WTC11 (cell line): ENCODE measurements at regions not wholly inside any gene's neighbourhood (a gene's known extent, or its start where the extent isn't known, plus 50 kb on each side); places are given as distances from the start of the nearest gene placed in this dataset.

Source experiments
- ATAC-seq: fragments of 200-7000 bp; cut with Tn5 transposase; 2 replicates; pipeline ENCODE4 v1.10.0; 2021; ENCODE audit warnings: mild to moderate bottlenecking, moderate library complexity
- CTCF ChIA-PET: fragments of 300-600 bp; sonication (Branson Sonifier 250); formaldehyde crosslinking; loops from one replicate; lab custom pipeline; 2021; ENCODE audit warnings: antibody characterized with exemption; lab: Charles Lee
- POLR2A ChIA-PET: fragments of 350-600 bp; sonication (Branson Sonifier 250); formaldehyde crosslinking; loops from one replicate; lab custom pipeline; 2021; ENCODE audit warnings: antibody characterized with exemption; lab: Charles Lee
- DNase-seq: peaks from one replicate; pipeline ENCODE4 v3.0.0; 2021; ENCODE audit warnings: low spot score
- H3K27ac Mint-ChIP-seq: 2 replicates; pipeline ENCODE4 v1.8.0; 2021; ENCODE audit warnings: mixed read lengths
- H3K27me3 Mint-ChIP-seq: 2 replicates; pipeline ENCODE4 v1.8.0; 2021; ENCODE audit warnings: low read depth, mild to moderate bottlenecking, moderate library complexity, mixed read lengths
- H3K36me3 Mint-ChIP-seq: 2 replicates; pipeline ENCODE4 v1.8.0; 2021; ENCODE audit warnings: mixed read lengths
- H3K4me1 Mint-ChIP-seq: 2 replicates; pipeline ENCODE4 v1.8.0; 2022; ENCODE audit warnings: mixed read lengths
- H3K4me3 Mint-ChIP-seq: 2 replicates; pipeline ENCODE4 v1.8.0; 2021; ENCODE audit warnings: mild to moderate bottlenecking, moderate library complexity, mixed read lengths
- H3K9me3 Mint-ChIP-seq: 2 replicates; pipeline ENCODE4 v1.8.0; 2021; ENCODE audit warnings: mixed read lengths
- CBFB ChIP-seq: sonication (generic); formaldehyde crosslinking; IDR thresholded peaks from 2 replicates; pipeline ENCODE4 v1.8.1; 2022; ENCODE audit warnings: mild to moderate bottlenecking, low read depth, missing genetic modification reagents
- ESRRA ChIP-seq: sonication (generic); formaldehyde crosslinking; IDR thresholded peaks from 2 replicates; pipeline ENCODE4 v1.8.1; 2022; ENCODE audit warnings: mild to moderate bottlenecking, missing genetic modification reagents, borderline replicate concordance
- FOXK1 ChIP-seq: sonication (generic); formaldehyde crosslinking; IDR thresholded peaks from 2 replicates; pipeline ENCODE4 v1.8.0; 2022; ENCODE audit warnings: mild to moderate bottlenecking, moderate library complexity, missing genetic modification reagents
- GRHL2 ChIP-seq: fragments of 250-450 bp; sonication (Bioruptor Pico); IDR thresholded peaks from 2 replicates; pipeline ENCODE4 v1.8.0; 2022; ENCODE audit warnings: mild to moderate bottlenecking, moderate library complexity; ENCODE audit not compliant: insufficient replicate concordance, severe bottlenecking
- IRF2 ChIP-seq: sonication (generic); formaldehyde crosslinking; IDR thresholded peaks from 2 replicates; pipeline ENCODE4 v1.8.0; 2022; ENCODE audit warnings: low read depth, missing genetic modification reagents, borderline replicate concordance
- NFYB ChIP-seq: sonication (generic); formaldehyde crosslinking; conservative IDR thresholded peaks from 2 replicates; pipeline ENCODE4 v1.8.0; 2022; ENCODE audit warnings: low read depth, missing genetic modification reagents
- TEAD1 ChIP-seq: sonication (generic); formaldehyde crosslinking; IDR thresholded peaks from 2 replicates; pipeline ENCODE4 v1.8.0; 2022; ENCODE audit warnings: mild to moderate bottlenecking, missing genetic modification reagents
- TEAD4 ChIP-seq: sonication (generic); formaldehyde crosslinking; IDR thresholded peaks from 2 replicates; pipeline ENCODE4 v1.8.0; 2022; ENCODE audit warnings: mild to moderate bottlenecking, missing genetic modification reagents
- TP53 ChIP-seq: sonication (generic); formaldehyde crosslinking; IDR thresholded peaks from 2 replicates; pipeline ENCODE4 v1.8.1; 2023; ENCODE audit warnings: mild to moderate bottlenecking, missing genetic modification reagents
- ZNF121 ChIP-seq: sonication (generic); formaldehyde crosslinking; IDR thresholded peaks from 2 replicates; pipeline ENCODE4 v1.8.0; 2023; ENCODE audit warnings: missing genetic modification reagents
- ZNF232 ChIP-seq: sonication (generic); formaldehyde crosslinking; IDR thresholded peaks from 2 replicates; pipeline ENCODE4 v1.8.0; 2022; ENCODE audit warnings: mild to moderate bottlenecking, missing genetic modification reagents
- ZNF423 ChIP-seq: fragments of 250-450 bp; sonication (Bioruptor Pico); IDR thresholded peaks from 2 replicates; pipeline ENCODE4 v2.1.2; 2022; ENCODE audit warnings: mild to moderate bottlenecking, moderate library complexity
- ZNF671 ChIP-seq: fragments of 250-450 bp; sonication (Bioruptor Pico); IDR thresholded peaks from 2 replicates; pipeline ENCODE4 v1.8.0; 2021; ENCODE audit warnings: mild to moderate bottlenecking
- TF ChIP-seq, protein P1 (sequence below): fragments of 200-600 bp; IDR thresholded peaks from 2 replicates; pipeline ENCODE4 v1.8.0; 2022; ENCODE audit warnings: antibody characterized with exemption
- TF ChIP-seq, protein P2 (sequence below): sonication (generic); formaldehyde crosslinking; IDR thresholded peaks from 2 replicates; pipeline ENCODE4 v1.8.0; 2022; ENCODE audit warnings: mild to moderate bottlenecking, missing genetic modification reagents
- TF ChIP-seq, protein P3 (sequence below): fragments of 250-450 bp; sonication (Bioruptor Pico); IDR thresholded peaks from 2 replicates; pipeline ENCODE4 v1.9.0; 2021; ENCODE audit warnings: mild to moderate bottlenecking, borderline replicate concordance
- TF ChIP-seq, protein P4 (sequence below): sonication (generic); formaldehyde crosslinking; IDR thresholded peaks from 2 replicates; pipeline ENCODE4 v1.8.1; 2022; ENCODE audit warnings: mild to moderate bottlenecking, missing genetic modification reagents, moderate library complexity, borderline replicate concordance
- TF ChIP-seq, protein P5 (sequence below): sonication (generic); formaldehyde crosslinking; IDR thresholded peaks from 2 replicates; pipeline ENCODE4 v1.8.0; 2022; ENCODE audit warnings: mild to moderate bottlenecking, missing genetic modification reagents
- TF ChIP-seq, protein P6 (sequence below): fragments of 250-450 bp; sonication (Bioruptor Pico); IDR thresholded peaks from 2 replicates; pipeline ENCODE4 v1.9.0; 2021; ENCODE audit warnings: mild to moderate bottlenecking
- TF ChIP-seq, protein P7 (sequence below): sonication (generic); formaldehyde crosslinking; IDR thresholded peaks from 2 replicates; pipeline ENCODE4 v1.8.1; 2022; ENCODE audit warnings: low read depth, missing genetic modification reagents, borderline replicate concordance

DNA sequence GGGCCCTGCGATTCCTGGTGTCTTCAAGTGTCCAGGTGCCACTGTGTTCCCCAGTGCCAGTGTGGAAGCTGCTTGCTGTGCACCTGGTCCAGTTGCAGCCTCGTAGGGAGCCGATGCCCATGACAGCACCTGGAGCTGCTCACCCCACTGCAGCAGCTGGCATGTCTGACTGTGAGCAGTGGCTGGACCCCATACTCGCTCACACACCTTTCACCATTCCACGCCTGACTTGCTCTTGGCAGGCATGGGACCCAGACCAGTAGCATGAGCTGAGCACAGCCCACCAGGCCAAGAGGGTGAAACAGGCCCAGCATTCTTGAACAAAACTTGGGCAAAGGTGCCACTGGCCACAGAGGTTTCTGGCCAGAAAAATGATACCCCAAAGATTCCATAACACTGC, 124.5 kb upstream of the THY1 start:
- POLR2A ChIA-PET = interaction anchor here (0.8 kb wide), 1 partner anchor 11 kb away, joined by 3 read pairs; no protein-coding TSS in a partner anchor
- H3K27me3 Mint-ChIP-seq = no peaks in the 10 kb centered on the region; the same call in 1 of the 2 replicates

More for the DNA sequence above, 124.5 kb upstream of the THY1 start:
- no peak for TF ChIP-seq ZNF423 (CRISPR knock-in tag)
- no peak for TF ChIP-seq ZNF671 (CRISPR knock-in tag)
- TF ChIP-seq, protein P1, sequence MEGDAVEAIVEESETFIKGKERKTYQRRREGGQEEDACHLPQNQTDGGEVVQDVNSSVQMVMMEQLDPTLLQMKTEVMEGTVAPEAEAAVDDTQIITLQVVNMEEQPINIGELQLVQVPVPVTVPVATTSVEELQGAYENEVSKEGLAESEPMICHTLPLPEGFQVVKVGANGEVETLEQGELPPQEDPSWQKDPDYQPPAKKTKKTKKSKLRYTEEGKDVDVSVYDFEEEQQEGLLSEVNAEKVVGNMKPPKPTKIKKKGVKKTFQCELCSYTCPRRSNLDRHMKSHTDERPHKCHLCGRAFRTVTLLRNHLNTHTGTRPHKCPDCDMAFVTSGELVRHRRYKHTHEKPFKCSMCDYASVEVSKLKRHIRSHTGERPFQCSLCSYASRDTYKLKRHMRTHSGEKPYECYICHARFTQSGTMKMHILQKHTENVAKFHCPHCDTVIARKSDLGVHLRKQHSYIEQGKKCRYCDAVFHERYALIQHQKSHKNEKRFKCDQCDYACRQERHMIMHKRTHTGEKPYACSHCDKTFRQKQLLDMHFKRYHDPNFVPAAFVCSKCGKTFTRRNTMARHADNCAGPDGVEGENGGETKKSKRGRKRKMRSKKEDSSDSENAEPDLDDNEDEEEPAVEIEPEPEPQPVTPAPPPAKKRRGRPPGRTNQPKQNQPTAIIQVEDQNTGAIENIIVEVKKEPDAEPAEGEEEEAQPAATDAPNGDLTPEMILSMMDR = no peak
- TF ChIP-seq ESRRA (CRISPR knock-in tag) = no peak
- TF ChIP-seq, protein P2, sequence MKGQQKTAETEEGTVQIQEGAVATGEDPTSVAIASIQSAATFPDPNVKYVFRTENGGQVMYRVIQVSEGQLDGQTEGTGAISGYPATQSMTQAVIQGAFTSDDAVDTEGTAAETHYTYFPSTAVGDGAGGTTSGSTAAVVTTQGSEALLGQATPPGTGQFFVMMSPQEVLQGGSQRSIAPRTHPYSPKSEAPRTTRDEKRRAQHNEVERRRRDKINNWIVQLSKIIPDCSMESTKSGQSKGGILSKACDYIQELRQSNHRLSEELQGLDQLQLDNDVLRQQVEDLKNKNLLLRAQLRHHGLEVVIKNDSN (CRISPR knock-in tag) = no peak
- TF ChIP-seq, protein P3, sequence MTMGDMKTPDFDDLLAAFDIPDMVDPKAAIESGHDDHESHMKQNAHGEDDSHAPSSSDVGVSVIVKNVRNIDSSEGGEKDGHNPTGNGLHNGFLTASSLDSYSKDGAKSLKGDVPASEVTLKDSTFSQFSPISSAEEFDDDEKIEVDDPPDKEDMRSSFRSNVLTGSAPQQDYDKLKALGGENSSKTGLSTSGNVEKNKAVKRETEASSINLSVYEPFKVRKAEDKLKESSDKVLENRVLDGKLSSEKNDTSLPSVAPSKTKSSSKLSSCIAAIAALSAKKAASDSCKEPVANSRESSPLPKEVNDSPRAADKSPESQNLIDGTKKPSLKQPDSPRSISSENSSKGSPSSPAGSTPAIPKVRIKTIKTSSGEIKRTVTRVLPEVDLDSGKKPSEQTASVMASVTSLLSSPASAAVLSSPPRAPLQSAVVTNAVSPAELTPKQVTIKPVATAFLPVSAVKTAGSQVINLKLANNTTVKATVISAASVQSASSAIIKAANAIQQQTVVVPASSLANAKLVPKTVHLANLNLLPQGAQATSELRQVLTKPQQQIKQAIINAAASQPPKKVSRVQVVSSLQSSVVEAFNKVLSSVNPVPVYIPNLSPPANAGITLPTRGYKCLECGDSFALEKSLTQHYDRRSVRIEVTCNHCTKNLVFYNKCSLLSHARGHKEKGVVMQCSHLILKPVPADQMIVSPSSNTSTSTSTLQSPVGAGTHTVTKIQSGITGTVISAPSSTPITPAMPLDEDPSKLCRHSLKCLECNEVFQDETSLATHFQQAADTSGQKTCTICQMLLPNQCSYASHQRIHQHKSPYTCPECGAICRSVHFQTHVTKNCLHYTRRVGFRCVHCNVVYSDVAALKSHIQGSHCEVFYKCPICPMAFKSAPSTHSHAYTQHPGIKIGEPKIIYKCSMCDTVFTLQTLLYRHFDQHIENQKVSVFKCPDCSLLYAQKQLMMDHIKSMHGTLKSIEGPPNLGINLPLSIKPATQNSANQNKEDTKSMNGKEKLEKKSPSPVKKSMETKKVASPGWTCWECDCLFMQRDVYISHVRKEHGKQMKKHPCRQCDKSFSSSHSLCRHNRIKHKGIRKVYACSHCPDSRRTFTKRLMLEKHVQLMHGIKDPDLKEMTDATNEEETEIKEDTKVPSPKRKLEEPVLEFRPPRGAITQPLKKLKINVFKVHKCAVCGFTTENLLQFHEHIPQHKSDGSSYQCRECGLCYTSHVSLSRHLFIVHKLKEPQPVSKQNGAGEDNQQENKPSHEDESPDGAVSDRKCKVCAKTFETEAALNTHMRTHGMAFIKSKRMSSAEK = no peak
- TF ChIP-seq, protein P4, sequence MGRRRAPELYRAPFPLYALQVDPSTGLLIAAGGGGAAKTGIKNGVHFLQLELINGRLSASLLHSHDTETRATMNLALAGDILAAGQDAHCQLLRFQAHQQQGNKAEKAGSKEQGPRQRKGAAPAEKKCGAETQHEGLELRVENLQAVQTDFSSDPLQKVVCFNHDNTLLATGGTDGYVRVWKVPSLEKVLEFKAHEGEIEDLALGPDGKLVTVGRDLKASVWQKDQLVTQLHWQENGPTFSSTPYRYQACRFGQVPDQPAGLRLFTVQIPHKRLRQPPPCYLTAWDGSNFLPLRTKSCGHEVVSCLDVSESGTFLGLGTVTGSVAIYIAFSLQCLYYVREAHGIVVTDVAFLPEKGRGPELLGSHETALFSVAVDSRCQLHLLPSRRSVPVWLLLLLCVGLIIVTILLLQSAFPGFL (CRISPR knock-in tag) = no peak
- TF ChIP-seq TEAD4 (CRISPR knock-in tag) = no peak
- TF ChIP-seq TEAD1 (CRISPR knock-in tag) = no peak
- TF ChIP-seq IRF2 (CRISPR knock-in tag) = no peak
- TF ChIP-seq, protein P5, sequence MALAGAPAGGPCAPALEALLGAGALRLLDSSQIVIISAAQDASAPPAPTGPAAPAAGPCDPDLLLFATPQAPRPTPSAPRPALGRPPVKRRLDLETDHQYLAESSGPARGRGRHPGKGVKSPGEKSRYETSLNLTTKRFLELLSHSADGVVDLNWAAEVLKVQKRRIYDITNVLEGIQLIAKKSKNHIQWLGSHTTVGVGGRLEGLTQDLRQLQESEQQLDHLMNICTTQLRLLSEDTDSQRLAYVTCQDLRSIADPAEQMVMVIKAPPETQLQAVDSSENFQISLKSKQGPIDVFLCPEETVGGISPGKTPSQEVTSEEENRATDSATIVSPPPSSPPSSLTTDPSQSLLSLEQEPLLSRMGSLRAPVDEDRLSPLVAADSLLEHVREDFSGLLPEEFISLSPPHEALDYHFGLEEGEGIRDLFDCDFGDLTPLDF (CRISPR knock-in tag) = no peak
- TF ChIP-seq FOXK1 (CRISPR knock-in tag) = no peak
- TF ChIP-seq GRHL2 (CRISPR knock-in tag) = no peak
- TF ChIP-seq, protein P6, sequence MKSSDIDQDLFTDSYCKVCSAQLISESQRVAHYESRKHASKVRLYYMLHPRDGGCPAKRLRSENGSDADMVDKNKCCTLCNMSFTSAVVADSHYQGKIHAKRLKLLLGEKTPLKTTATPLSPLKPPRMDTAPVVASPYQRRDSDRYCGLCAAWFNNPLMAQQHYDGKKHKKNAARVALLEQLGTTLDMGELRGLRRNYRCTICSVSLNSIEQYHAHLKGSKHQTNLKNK (CRISPR knock-in tag) = no peak
- TF ChIP-seq, protein P7, sequence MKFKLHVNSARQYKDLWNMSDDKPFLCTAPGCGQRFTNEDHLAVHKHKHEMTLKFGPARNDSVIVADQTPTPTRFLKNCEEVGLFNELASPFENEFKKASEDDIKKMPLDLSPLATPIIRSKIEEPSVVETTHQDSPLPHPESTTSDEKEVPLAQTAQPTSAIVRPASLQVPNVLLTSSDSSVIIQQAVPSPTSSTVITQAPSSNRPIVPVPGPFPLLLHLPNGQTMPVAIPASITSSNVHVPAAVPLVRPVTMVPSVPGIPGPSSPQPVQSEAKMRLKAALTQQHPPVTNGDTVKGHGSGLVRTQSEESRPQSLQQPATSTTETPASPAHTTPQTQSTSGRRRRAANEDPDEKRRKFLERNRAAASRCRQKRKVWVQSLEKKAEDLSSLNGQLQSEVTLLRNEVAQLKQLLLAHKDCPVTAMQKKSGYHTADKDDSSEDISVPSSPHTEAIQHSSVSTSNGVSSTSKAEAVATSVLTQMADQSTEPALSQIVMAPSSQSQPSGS = no peak
- no peak for TF ChIP-seq ZNF121 (CRISPR knock-in tag)
- no peak for TF ChIP-seq CBFB (CRISPR knock-in tag)
- no peak for TF ChIP-seq NFYB (CRISPR knock-in tag)
- TF ChIP-seq ZNF232 (CRISPR knock-in tag) = no peak
- TF ChIP-seq TP53 (CRISPR knock-in tag) = no peak
- ATAC-seq = no peak
- CTCF ChIA-PET = interaction anchor here (1.2 to 3.3 kb wide), 3 partner anchors 10 to 182 kb away, joined by 3 to 13 read pairs (median 5); partner anchors contain the start of gene NECTIN1
- H3K9me3 Mint-ChIP-seq = peaks cover 10% of the 10 kb centered on the region
- DNase-seq = no peak
- peaks cover 9% of the 10 kb centered on the region for H3K4me1 Mint-ChIP-seq
- peaks cover 7% of the 10 kb centered on the region; the same call in 1 of the 2 replicates for H3K36me3 Mint-ChIP-seq
- H3K27ac Mint-ChIP-seq = no peak overlapping the region
- no peak overlapping the region for H3K4me3 Mint-ChIP-seq
